ENCODE measurements at regions not wholly inside any gene's neighbourhood (a gene's known extent, or its start where the extent isn't known, plus 50 kb on each side); places are given as distances from the start of the nearest gene placed in this dataset.
"Not testable (repeated sequence)": the region's sequence is repeated elsewhere in the genome, so short reads cannot be mapped to it uniquely, and the experiment has no call there.

GRCh38 chr1:213744780-213745179 lies 243.0 kb upstream of the PROX1 start:
- DNase-seq, result no peak

GRCh38 chr1:213745451-213745850 lies 242.3 kb upstream of the PROX1 start:
- no peak for DNase-seq

GRCh38 chr1:213749558-213749957 lies 238.2 kb upstream of the PROX1 start:
- DNase-seq, result no peak

- DNase-seq, result no peak
Observed at GRCh38 chr1:213750231-213751063, 237.3 kb upstream of the PROX1 start.

GRCh38 chr1:213751064-213751397 lies 236.7 kb upstream of the PROX1 start:
- DNase-seq, result no peak

GRCh38 chr1:213759359-213760181 lies 228.2 kb upstream of the PROX1 start:
- DNase-seq, result no peak

GRCh38 chr1:213761845-213762407 lies 225.8 kb upstream of the PROX1 start:
- no peak for DNase-seq

GRCh38 chr1:213767683-213768082 lies 220.1 kb upstream of the PROX1 start:
- DNase-seq, result no peak

- no peak for DNase-seq
Observed at GRCh38 chr1:213772128-213773063, 215.4 kb upstream of the PROX1 start.

GRCh38 chr1:213773975-213774374 lies 213.8 kb upstream of the PROX1 start:
- DNase-seq, result no peak

GRCh38 chr1:213776969-213777368 lies 210.8 kb upstream of the PROX1 start:
- DNase-seq, result no peak

GRCh38 chr1:213779228-213779627 lies 208.5 kb upstream of the PROX1 start:
- no peak for DNase-seq

- DNase-seq, result no peak
Observed at GRCh38 chr1:213782941-213783672, 204.7 kb upstream of the PROX1 start.

GRCh38 chr1:213783893-213784292 lies 203.9 kb upstream of the PROX1 start:
- DNase-seq, result peak; percentile 76

GRCh38 chr1:213786683-213787082 lies 201.1 kb upstream of the PROX1 start:
- no peak for DNase-seq

- DNase-seq, result no peak
Observed at GRCh38 chr1:213790565-213790964, 197.2 kb upstream of the PROX1 start.

- DNase-seq, result no peak
Observed at GRCh38 chr1:213793482-213794067, 194.2 kb upstream of the PROX1 start.

- DNase-seq, result no peak
Observed at GRCh38 chr1:213796525-213796924, 191.2 kb upstream of the PROX1 start.

GRCh38 chr1:213808288-213808687 lies 179.5 kb upstream of the PROX1 start:
- not testable (repeated sequence) for DNase-seq

GRCh38 chr1:213817156-213817555 lies 170.6 kb upstream of the PROX1 start:
- no peak for DNase-seq

GRCh38 chr1:213820362-213821149 lies 167.2 kb upstream of the PROX1 start:
- DNase-seq, result no peak
